GM21360 (cell line): ENCODE measurements at regions not wholly inside any gene's neighbourhood (a gene's known extent, or its start where the extent isn't known, plus 50 kb on each side); places are given as distances from the start of the nearest gene placed in this dataset.

Experiments used
- ATAC-seq: cut with Tn5 transposase; IDR thresholded peaks from one replicate; pipeline ENCODE4 v1.9.1; 2021; ENCODE audit warnings: mild to moderate bottlenecking, moderate library complexity; ENCODE audit not compliant: unreplicated experiment

DNA sequence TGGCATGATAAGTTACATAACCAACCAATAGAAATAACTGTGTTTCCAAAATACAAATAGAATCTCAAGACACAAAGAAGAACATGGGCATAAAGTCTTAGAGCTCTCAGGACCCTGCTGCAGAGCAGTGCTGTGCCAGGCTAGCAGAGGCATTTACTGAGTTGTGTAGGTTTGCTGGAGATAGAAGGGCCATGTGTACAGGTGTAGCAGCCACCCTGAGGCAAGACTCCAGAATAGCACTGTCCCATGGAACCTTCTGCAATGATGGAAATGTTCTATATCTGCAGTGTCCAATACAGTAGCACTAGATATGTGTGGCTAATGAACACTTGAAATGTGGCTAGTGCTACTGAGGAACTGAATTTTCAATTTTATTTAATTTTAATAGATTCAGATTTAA lies 267.0 kb upstream of the UMPS start:
- no peak for ATAC-seq

DNA sequence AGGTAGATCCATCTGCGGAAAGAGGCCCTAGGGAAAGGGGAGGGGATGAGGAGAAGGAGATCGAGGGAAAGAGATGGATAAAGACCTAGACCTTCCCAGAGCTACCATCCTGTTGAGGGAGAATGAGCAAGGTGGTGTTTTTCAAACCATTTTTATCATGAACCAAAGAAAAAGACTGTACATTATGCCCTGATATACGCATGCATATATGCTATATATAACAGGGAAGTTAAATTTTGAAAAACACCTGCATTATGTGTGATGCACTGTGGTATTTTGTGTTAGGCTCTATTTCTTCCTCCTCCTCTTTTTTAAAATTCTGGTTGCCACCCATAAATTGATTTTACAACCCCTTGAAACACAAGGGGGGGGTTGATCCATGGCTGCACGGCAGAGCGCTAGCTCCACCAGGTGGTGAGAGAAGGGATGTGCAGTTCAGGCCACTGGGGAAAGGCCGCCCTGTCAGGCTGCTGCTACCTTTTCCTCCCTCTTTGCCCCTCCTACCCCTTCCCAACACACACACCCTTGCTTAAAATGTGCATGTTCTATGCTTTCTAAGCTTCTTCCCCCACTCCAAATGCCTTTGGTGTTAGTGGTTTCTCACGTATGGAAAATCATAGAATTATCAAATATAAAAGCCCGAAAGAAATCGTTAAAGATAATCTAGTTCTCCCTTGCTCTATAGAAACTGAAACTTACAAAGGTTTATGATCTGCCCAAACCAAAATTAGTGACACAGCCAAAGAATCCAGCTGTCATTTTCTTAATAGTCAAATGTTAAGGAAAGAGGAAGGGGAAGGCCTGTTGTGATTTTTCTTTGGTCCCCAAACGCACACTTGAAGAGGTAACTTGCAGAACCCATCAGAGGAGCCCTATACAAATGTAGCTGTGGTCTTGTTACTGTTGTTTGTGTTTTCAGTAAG lies 262.0 kb upstream of the UMPS start:
- ATAC-seq, result no peak

DNA sequence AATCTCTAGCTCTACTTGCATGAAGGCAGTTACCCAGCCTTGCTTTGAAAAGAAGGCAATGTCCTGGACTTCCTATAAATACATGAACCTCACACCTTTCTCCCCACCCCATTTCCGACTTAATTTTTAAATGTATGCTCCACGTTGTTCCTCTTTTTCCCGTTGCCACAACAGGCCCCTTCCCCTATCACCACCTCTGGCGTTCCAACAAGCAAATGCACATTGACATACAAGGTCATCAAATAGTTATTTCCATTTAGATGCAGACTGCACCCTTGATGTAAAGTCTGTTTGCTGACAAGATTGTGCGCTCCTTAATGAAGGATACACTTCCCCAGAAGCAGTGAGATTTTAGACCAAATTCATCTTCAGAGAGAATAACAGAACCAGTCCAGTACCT lies 260.7 kb upstream of the UMPS start:
- ATAC-seq, result no peak

DNA sequence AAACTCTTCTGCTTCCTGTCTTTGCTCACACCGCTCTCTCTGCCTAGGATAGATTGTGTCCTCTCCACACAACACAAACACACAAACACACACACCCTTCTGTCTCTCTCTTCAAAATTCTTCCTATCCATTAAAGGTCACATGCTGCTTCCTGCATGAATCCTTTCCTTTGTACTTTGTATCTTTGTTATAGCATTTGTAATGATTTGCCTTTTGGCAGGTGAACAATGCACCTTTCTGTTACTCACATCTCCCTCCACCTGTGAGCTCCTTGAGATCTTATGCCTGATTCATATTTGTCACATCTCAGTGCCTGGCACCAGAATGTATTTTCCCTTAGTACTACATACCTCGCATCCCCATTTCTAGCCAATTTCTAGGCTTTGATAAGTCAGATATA lies 251.4 kb upstream of the UMPS start:
- ATAC-seq, result no peak

DNA sequence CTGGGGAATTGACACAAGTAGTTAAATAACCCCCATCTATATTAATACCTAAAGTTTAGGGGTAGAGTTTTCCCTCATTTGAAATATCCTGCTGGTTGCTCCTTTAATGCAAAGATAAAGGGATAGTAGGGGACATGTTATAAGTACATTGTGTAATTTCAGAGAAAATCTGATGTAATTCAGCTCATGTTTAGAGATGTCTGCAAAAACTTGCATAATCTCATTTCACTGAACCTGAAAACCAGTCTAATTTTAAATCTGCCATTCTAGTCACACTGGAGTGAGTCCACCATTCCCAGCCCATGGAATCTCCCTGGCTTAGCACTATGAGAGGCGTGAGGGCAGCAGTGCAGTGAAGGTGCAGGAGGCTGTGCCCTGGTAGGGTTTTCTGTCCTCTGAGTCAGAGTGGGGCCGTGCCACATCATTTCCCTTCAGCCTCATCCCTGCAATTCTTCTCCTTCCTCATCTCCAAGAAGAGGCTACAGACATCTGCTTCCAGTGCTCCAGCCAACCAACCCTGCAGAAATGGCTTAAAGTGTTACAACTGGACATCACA lies 246.3 kb upstream of the UMPS start:
- no peak for ATAC-seq

DNA sequence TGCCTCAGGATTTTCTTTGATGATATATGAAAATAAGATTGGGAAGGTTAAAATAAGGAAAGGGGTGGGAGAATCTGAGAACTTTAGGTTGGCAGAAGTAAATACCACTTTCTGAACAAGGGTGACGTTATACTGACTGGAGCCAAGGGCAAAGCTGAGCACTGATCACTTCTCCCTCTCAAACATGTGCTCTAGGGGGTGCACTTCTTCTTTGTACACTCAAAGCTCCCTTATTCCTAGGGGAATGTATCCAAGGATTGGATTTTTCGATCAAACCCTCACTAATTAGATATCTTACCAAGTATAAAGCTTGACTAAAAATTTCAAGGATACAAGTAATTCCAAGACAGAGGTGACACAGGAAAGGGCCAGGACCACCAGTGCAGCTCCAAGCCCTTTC lies 243.9 kb upstream of the UMPS start:
- ATAC-seq, result no peak

DNA sequence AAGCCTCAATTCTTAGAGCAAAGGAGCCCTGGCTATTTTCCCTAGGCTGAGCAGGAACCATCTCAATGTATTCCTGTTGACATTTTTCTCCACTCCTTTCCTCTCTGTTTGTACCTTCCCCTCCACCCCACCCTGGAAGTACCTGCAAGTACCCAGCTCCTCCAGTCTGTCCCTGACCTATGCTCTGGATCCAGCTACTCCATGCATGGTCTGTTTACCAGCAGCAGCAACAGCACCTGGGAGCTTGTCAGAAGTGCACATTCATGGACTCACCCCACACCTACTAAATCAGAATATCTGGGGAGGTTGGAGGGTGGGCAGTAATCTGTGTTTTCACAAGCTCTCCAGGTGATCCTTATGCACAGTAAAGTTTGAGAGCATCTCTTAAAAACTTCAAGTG lies 240.7 kb upstream of the UMPS start:
- no peak for ATAC-seq

DNA sequence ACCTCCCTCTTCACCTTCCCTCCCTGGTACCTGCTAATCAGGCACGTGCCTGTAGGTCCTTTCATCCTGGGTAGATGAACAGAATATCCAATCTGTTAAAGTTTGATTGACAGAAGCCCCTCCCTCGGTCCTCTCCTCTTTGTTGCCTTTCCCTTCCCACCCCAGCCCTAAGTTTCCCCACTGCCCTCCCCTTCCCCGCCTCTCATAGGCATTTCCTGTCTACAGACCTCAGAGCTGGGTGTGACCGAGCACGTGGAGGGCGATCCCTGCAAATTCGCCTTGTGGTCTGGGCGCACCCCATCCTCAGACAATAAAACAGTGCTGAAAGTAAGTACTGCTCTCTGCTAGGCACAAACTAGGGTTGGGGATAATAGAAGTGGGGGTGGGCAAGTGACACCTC lies 239.2 kb upstream of the UMPS start:
- ATAC-seq, result no peak

DNA sequence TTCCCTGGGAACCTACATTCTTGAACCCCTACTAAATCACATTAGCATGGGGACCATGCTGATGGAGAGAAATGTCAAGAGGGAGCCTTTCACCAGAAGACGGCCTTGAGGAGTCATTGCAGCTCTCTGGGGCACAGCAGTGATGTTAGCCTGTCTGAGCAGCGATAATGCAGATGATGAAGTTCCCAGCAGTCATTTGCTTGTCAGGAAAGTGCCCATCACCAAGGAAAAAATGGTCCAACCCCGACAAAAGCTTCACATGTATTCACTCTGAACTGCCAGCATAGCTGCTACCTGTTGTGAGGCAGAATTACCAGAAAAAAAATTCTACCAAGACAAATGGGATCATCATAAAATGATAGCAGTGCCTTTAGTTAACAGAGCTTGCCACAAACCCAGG lies 238.4 kb upstream of the UMPS start:
- no peak for ATAC-seq

DNA sequence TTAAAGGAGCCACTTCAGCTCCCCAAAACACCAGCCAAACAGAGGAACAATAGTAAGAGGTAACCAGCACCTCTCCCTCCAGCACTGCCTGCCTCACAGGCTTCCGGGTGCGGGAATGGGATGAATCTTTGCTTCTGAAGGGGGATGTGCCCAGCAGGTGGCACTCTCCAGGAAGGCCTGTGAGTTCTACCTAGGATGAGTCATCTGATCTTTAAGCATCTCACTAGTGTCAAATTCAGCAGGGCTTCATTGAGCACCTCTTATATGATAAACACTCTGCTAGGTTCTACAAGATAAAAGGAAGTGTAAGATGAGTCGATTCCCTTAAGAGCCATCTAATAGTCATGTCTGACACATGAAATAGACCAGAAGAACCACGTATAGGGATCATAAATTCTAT lies 237.4 kb upstream of the UMPS start:
- ATAC-seq, result no peak

DNA sequence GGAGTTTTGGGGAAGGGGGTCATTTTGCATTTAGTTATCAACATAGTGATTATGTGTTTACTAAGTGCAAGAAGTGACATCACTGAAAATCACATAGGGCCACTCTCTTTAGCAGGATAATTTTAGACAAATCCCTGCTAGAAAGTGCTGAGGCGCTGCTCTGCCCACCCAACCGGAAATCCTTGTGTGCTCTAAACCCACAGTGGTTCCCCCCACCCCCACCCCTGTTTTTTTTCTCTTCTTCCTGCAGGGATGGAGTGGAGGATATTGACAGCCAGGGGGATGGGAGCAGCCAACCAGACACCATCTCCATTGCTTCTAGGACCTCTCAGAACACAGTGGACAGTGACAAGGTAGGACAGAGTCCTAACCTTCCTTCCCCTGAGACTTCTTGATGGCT lies 234.2 kb upstream of the UMPS start:
- no peak for ATAC-seq

DNA sequence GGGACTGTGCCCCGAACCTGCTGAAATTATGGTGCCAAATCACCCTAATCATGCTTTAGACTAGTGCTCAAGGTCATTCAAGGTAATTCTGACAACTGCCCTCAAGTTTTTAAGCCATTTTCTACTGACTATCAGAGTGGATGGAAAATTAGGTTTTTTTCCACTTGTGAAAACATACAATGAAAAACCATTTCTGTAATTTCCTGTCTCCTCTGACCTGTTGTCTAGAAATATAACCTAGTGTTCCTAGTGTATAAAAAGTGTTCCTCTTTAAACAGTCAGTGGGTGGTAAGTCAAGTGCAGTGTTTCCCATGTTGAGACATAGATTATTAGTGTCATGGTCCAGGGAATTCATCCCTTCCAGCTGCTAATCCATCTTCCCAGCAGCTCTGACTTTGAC lies 232.8 kb upstream of the UMPS start:
- ATAC-seq, result no peak

DNA sequence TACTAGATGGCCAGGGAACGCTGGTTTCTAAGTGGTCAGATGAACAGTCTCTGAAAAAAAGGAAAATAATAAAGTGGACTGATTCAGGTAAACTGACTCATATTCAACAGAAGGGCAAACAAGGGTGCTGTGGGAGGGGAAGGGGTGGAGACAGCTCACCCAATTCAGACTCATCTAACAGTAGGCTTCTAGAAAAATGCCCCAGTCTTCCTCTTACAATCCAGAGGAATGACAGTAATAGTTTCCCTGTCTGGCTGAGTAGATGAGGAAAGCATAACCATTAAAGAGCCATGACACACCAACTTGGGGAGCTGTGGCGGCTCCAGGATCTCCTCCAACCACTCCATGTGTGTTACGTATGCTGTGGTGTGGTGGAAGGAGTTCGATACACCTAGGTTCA lies 231.4 kb upstream of the UMPS start:
- ATAC-seq, result no peak

DNA sequence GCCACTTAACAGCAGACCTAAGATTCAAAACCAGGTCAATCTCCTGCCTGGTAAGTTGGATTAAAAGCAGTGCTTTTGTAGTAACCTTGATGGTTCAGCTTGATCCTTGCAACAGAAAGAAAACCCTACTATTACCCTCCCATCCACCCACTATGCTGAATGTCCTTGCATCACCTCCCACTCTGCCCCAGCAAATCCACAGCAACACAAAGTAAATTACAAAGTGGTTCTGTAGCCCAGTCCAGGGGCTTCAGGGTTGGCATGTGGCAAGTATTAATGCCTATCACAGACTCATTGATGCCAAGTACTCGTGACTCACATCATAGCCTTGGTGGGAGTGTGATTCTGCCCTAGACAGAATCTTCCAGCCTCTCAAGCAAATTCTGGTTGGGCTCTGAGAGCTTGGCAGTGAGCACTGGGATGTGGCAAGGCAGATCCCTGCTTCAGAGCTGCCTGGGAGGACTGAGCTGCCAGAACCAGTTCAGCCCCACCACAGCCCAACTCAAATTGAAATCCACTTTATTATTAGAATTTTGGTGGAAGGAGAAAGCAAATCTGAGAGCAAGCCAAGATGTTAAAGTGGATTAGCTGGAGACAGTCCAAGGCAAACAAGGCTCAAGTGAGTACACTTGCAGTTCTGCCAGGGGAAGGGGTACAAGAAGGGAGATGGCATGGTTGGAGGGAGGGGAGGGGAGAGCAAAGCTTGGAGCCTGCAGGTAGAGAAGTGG lies 225.8 kb upstream of the UMPS start:
- ATAC-seq, result no peak

DNA sequence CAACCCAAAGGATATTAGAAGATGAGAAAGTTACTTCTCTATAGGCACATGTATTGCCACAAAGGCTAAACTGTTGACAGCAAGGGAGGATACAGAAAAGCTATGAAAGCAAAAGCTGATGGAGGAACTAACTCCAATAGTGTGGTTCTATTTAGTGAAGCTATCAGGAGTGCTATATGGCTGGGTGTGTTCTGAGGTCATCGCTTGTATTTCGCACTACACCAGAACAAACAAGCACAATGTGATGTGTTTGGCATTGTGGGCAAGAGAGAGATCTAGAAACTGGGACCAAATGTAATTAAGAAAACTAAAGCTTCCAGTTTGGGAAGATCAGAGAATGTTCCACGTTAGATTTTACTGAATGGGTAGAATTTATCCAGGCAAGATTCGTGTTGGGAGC lies 220.4 kb upstream of the UMPS start:
- ATAC-seq, result no peak

DNA sequence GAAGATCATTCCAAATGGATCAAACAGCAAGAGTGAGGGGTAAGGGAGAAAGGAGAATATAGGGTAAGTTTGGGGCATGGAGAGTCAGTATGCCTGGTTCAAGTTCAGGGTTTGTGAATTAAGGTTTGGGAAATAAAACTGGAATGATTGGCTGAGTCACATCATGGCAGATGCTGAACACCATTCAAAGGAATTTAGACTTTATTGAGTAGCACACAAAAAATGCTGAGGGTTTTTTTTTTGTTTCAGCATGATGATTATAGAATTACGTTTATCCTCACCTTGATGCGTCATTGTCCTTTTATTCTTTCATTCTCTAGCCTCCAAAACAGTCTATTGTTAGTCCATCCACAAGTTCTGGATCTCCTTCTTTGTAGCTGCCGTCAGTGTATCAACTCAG lies 220.0 kb upstream of the UMPS start:
- no peak for ATAC-seq

DNA sequence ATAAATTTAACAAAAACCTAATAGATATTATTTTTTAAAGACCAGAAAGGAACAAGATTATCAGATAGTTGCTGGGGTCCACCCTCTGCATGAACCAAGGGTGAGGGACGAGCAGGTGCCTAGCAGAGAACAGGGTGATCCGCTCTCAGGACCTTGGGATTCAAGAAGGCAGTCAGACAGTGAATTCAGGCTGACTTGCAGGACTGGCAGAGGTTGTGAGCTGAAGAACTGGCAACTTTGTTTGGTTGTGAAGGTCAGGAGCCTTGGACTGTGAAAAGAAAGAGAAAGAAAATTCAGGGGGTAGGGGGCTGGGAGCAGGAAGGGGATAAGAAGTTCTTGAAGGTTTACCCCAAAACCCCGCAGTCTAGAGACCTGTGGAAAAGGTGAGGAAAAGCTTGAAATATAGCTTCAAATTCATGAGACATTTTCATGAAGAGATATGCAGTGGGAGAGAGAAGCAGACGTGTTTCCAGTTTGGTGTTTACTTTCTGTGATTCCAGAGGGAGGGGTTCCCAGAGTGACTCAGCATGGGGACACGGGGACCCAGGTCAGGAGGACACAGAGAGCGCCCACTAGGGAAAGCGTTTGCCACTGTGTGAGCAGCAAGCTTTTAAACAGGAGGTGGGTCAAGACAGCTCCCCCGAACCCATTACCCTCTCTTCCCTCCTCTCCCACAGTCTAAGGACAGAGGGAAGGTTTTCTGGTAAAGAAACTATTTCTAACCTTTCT lies 217.2 kb upstream of the UMPS start:
- no peak for ATAC-seq

DNA sequence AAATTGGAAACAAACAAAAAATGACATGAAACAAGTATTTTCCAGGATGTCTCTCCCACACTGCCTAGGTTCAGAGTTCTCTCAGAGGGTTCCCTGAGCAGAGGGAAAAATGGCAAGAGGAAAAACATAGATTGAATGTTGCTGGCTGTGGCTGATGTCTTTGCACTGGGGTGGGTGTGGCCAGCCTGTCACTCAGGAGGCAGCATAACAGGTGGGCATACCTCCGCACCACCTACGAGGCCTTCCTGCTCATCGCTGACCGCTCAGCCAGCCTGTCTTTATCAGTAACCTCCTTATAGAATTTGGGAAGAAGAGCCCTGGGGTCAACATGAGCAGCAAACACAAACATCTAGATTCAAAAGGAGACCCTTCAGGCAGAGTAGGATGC lies 216.6 kb upstream of the UMPS start:
- no peak for ATAC-seq

DNA sequence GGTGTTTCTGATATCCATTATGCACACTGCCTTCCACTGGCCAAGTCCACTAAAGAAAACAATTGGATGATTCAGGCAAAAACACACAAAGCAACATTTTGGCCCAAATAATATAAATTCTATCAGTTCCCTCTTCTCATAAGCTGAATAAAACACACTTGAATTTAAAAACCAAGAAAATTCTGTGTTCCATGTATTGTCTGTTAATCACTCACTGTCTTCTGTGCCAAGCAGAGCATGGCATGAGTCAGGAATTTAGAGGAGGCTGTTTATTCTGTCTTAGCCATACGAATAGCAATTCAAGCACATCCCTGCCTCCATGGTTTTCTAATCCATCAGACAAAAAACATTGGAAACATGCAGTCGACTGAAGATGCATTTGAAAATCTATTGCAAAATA lies 215.6 kb upstream of the UMPS start:
- no peak for ATAC-seq

DNA sequence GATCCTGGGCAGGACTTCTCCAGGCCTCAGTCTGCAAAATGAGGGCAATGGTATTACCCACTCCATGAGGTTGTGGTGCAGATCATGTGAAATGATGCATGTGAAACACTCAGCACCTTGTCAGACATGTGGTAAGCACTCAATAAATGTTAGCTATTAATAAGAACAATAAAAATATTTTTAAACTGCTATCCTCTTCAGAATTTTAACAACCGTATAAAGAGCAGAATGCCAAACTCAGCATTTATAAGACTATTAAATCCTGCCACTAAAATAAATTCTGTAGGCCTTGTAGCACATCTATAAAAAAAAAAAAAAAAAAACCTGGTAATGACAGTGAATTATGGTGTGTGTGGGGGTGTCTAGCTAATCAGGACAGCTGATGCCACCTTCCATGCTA lies 213.9 kb upstream of the UMPS start:
- no peak for ATAC-seq

DNA sequence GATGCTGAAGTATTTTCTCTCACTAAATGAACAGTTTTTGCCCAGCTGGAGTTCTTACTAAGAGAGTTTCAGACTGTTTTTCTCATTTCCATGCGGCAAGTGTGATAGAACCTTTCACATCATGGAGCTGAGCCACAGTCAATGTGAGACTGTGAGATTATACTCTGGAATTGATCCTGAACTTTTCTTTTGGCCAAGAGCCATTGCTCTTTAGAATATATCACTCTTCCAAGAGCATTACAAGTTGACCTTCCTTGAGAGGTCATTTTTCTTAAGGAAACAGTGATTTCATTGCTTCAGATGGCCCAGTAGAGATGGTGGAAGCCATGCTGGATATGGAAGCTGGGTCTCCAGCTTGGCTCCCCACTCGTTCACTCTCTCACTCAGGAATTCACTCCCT lies 212.9 kb upstream of the UMPS start:
- ATAC-seq, result no peak

DNA sequence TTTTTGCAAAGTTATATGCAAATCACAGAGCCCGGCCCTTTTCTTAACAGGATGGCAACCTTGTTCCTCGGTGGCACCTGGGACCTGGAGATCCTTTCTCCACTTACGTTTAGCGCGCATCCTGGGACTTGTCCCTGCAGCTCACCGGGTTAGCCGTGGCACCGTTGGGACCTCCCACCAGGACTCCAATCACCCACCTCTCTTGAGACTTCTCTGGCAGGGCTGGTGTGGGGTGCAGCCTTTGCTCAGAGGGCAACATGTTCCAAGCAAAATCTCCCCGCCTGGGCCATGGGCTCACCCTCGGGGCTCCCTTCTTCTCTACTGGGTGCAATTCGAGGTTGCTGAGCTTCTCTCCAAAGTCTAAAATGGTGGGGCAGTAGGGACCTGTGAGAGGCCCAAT lies 211.9 kb upstream of the UMPS start:
- ATAC-seq, result no peak
